ENCODE measurements at regions not wholly inside any gene's neighbourhood (a gene's known extent, or its start where the extent isn't known, plus 50 kb on each side); places are given as distances from the start of the nearest gene placed in this dataset.

- Mint-ChIP-seq H3K4me1 (ENCODE audit: unreplicated experiment) (peaks cover 4% of the 10 kb centered on the region), H3K36me3 (ENCODE audit: low read depth, unreplicated experiment) (no peaks in the 10 kb centered on the region), H3K4me3 (ENCODE audit: unreplicated experiment) (no peak overlapping the region), H3K27ac (ENCODE audit: unreplicated experiment) (no peak overlapping the region), H3K9me3 (ENCODE audit: unreplicated experiment) (no peaks in the 10 kb centered on the region), H3K27me3 (ENCODE audit: unreplicated experiment) (no peaks in the 10 kb centered on the region)
- no peak for DNase-seq (ENCODE audit: low spot score)
- no peak for TF ChIP-seq CTCF (IDR thresholded peaks at IDR 0.05; ENCODE audit: unreplicated experiment)
Observed at GRCh38 chr3:64327100-64327804, 102.0 kb upstream of the PRICKLE2 start.

- TF ChIP-seq CTCF (IDR thresholded peaks at IDR 0.05; ENCODE audit: unreplicated experiment) = no peak
- Mint-ChIP-seq H3K36me3 (ENCODE audit: low read depth, unreplicated experiment) (no peaks in the 10 kb centered on the region), H3K4me3 (ENCODE audit: unreplicated experiment) (no peak overlapping the region), H3K9me3 (ENCODE audit: unreplicated experiment) (no peaks in the 10 kb centered on the region), H3K27ac (ENCODE audit: unreplicated experiment) (no peak overlapping the region), H3K4me1 (ENCODE audit: unreplicated experiment) (peaks cover 17% of the 10 kb centered on the region), H3K27me3 (ENCODE audit: unreplicated experiment) (peaks cover 5% of the 10 kb centered on the region)
- DNase-seq (ENCODE audit: low spot score) = no peak
Observed at GRCh38 chr3:64321747-64322146, 96.5 kb upstream of the PRICKLE2 start.

- Mint-ChIP-seq H3K9me3 (ENCODE audit: unreplicated experiment) (no peaks in the 10 kb centered on the region), H3K27ac (ENCODE audit: unreplicated experiment) (no peak overlapping the region), H3K27me3 (ENCODE audit: unreplicated experiment) (peaks cover 6% of the 10 kb centered on the region), H3K4me1 (ENCODE audit: unreplicated experiment) (peaks cover 17% of the 10 kb centered on the region), H3K36me3 (ENCODE audit: low read depth, unreplicated experiment) (no peaks in the 10 kb centered on the region), H3K4me3 (ENCODE audit: unreplicated experiment) (no peak overlapping the region)
- TF ChIP-seq CTCF (IDR thresholded peaks at IDR 0.05; ENCODE audit: unreplicated experiment) = no peak
- peak; percentile 13 for DNase-seq (ENCODE audit: low spot score)
Observed at GRCh38 chr3:64319391-64319790, 94.1 kb upstream of the PRICKLE2 start.

- Mint-ChIP-seq H3K4me3 (ENCODE audit: unreplicated experiment) (no peak overlapping the region), H3K9me3 (ENCODE audit: unreplicated experiment) (no peaks in the 10 kb centered on the region), H3K27me3 (ENCODE audit: unreplicated experiment) (peaks cover 6% of the 10 kb centered on the region), H3K27ac (ENCODE audit: unreplicated experiment) (no peak overlapping the region), H3K36me3 (ENCODE audit: low read depth, unreplicated experiment) (no peaks in the 10 kb centered on the region), H3K4me1 (ENCODE audit: unreplicated experiment) (peaks cover 20% of the 10 kb centered on the region)
- DNase-seq (ENCODE audit: low spot score) = no peak
- TF ChIP-seq CTCF (IDR thresholded peaks at IDR 0.05; ENCODE audit: unreplicated experiment) = no peak
Observed at GRCh38 chr3:64318668-64319271, 93.5 kb upstream of the PRICKLE2 start.

- DNase-seq (ENCODE audit: low spot score) = no peak
- H3K27me3 Mint-ChIP-seq (ENCODE audit: unreplicated experiment) = peaks cover 6% of the 10 kb centered on the region
Observed at GRCh38 chr3:64318001-64318400, 92.7 kb upstream of the PRICKLE2 start.

More at GRCh38 chr3:64318001-64318400, 92.7 kb upstream of the PRICKLE2 start:
- H3K27ac Mint-ChIP-seq (ENCODE audit: unreplicated experiment) = no peak overlapping the region
- H3K9me3 Mint-ChIP-seq (ENCODE audit: unreplicated experiment) = no peaks in the 10 kb centered on the region
- peaks cover 22% of the 10 kb centered on the region for H3K4me1 Mint-ChIP-seq (ENCODE audit: unreplicated experiment)
- no peaks in the 10 kb centered on the region for H3K36me3 Mint-ChIP-seq (ENCODE audit: low read depth, unreplicated experiment)
- no peak overlapping the region for H3K4me3 Mint-ChIP-seq (ENCODE audit: unreplicated experiment)
- TF ChIP-seq CTCF (IDR thresholded peaks at IDR 0.05; ENCODE audit: unreplicated experiment) = no peak
